HUDEP-2 (cell line): ENCODE measurements at regions not wholly inside any gene's neighbourhood (a gene's known extent, or its start where the extent isn't known, plus 50 kb on each side); places are given as distances from the start of the nearest gene placed in this dataset.
"Not testable (repeated sequence)": the region's sequence is repeated elsewhere in the genome, so short reads cannot be mapped to it uniquely, and the experiment has no call there.

Source experiments
- DNase-seq, 76 experiments: peaks; one replicate each; lab custom pipeline; 2025; ENCODE audit not compliant: unreplicated experiment in 76 of 76; lab: John Stamatoyannopoulos, UW

- no peak for DNase-seq
These were observed 293.7 kb downstream of the BCL11A start for GRCh38 chr2:60259781-60260180.

GRCh38 chr2:60252581-60253150 is 300.8 kb downstream of the BCL11A start:
- DNase-seq, result no peak

GRCh38 chr2:60251247-60251646 is 302.2 kb downstream of the BCL11A start:
- no peak for DNase-seq

- no peak for DNase-seq
These were observed 303.6 kb downstream of the BCL11A start for GRCh38 chr2:60249879-60250278.

GRCh38 chr2:60247471-60247870 is 306.0 kb downstream of the BCL11A start:
- no peak for DNase-seq

GRCh38 chr2:60246583-60246982 is 306.9 kb downstream of the BCL11A start:
- no peak for DNase-seq

- DNase-seq, result no peak
These were observed 319.0 kb downstream of the BCL11A start for GRCh38 chr2:60234274-60234986.

GRCh38 chr2:60230596-60230995 is 322.9 kb downstream of the BCL11A start:
- DNase-seq, result no peak

GRCh38 chr2:60230037-60230436 is 323.4 kb downstream of the BCL11A start:
- DNase-seq, result no peak

- DNase-seq, result no peak
These were observed 326.5 kb downstream of the BCL11A start for GRCh38 chr2:60226943-60227342.

GRCh38 chr2:60226191-60226590 is 327.3 kb downstream of the BCL11A start:
- no peak for DNase-seq

GRCh38 chr2:60223859-60224258 is 329.6 kb downstream of the BCL11A start:
- DNase-seq, result no peak

GRCh38 chr2:60221098-60221497 is 332.4 kb downstream of the BCL11A start:
- DNase-seq, result no peak

- DNase-seq, result no peak
These were observed 333.9 kb downstream of the BCL11A start for GRCh38 chr2:60219536-60219935.

GRCh38 chr2:60216452-60216995 is 336.9 kb downstream of the BCL11A start:
- DNase-seq, result no peak

- DNase-seq, result no peak
These were observed 338.0 kb downstream of the BCL11A start for GRCh38 chr2:60215386-60215901.

GRCh38 chr2:60214626-60214875 is 338.9 kb downstream of the BCL11A start:
- DNase-seq, result no peak

GRCh38 chr2:60213865-60214625 is 339.4 kb downstream of the BCL11A start:
- DNase-seq, result no peak

- no peak for DNase-seq
These were observed 341.1 kb downstream of the BCL11A start for GRCh38 chr2:60212181-60212945.

- not testable (repeated sequence) for DNase-seq
These were observed 364.4 kb downstream of the BCL11A start for GRCh38 chr2:60189006-60189405.

- DNase-seq, result no peak
These were observed 378.2 kb downstream of the BCL11A start for GRCh38 chr2:60175290-60175689.
